ENCODE measurements at regions not wholly inside any gene's neighbourhood (a gene's known extent, or its start where the extent isn't known, plus 50 kb on each side); places are given as distances from the start of the nearest gene placed in this dataset.

DNA sequence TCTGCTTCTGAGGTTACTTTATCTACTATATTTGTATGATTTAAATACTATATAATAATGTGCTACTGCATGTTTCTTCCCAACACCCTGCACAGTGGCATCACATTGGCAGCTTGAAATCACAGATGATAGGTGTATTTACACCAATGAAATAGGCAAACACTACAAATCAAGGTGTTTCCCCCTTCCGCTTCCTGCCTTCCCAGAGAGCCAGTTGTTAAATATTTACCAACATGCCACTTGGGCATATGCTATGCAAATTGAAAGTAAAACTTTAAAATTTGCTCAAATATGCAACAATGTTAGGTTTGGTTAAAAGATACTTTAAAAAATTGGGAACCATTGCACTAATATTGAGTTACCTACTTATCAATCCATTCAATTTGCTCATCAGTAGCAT, 58.2 kb upstream of the SMARCA2 start:
- intact Hi-C loops (cut with DNase I; ENCODE audit: low total_unique reads) (no loop called here), in situ Hi-C loops (cut with MboI; ENCODE audit: low sequenced_read_pairs in 4 of 4) (no loop called here)
- Histone ChIP-seq H3K27me3 (no peaks in the 10 kb centered on the region), H3K36me3 (no peaks in the 10 kb centered on the region), H3K4me1 (no peaks in the 10 kb centered on the region), H3K9me3 (no peaks in the 10 kb centered on the region), H3K27ac (no peak overlapping the region), H3K4me3 (no peak overlapping the region)
- ATAC-seq, result no peak
- TF ChIP-seq POLR2A (IDR thresholded peaks at IDR 0.05), result no peak
- TF ChIP-seq, protein P1, sequence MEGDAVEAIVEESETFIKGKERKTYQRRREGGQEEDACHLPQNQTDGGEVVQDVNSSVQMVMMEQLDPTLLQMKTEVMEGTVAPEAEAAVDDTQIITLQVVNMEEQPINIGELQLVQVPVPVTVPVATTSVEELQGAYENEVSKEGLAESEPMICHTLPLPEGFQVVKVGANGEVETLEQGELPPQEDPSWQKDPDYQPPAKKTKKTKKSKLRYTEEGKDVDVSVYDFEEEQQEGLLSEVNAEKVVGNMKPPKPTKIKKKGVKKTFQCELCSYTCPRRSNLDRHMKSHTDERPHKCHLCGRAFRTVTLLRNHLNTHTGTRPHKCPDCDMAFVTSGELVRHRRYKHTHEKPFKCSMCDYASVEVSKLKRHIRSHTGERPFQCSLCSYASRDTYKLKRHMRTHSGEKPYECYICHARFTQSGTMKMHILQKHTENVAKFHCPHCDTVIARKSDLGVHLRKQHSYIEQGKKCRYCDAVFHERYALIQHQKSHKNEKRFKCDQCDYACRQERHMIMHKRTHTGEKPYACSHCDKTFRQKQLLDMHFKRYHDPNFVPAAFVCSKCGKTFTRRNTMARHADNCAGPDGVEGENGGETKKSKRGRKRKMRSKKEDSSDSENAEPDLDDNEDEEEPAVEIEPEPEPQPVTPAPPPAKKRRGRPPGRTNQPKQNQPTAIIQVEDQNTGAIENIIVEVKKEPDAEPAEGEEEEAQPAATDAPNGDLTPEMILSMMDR (IDR thresholded peaks at IDR 0.05 in 4 of 5, conservative IDR thresholded peaks at IDR 0.05 in 1 of 5), result no peak
- no peak for DNase-seq

DNA sequence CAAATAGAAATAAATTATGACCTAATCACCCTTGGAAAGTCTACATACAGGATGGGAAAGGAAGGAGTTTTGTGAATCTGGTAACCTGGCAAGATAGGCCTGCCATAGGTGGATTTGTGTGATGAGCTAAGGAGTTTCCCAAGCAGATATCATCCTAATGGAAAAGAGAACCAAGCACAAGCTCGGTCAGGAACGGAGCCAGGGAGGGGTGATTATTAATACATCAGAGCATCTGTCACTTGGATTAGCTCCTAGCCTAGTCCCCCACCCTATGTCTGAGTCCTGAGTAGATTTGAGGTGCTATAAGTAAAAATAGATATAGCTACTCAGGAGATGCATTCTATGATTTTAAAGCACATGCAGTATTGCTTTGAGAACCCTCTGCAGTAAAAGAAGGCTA, 57.3 kb upstream of the SMARCA2 start:
- intact Hi-C loops (cut with DNase I; ENCODE audit: low total_unique reads), result no loop called here
- no peaks in the 10 kb centered on the region for H3K36me3 ChIP-seq
- H3K4me1 ChIP-seq, result no peaks in the 10 kb centered on the region
- H3K9me3 ChIP-seq, result no peaks in the 10 kb centered on the region
- TF ChIP-seq, protein P1 (IDR thresholded peaks at IDR 0.05 in 4 of 5, conservative IDR thresholded peaks at IDR 0.05 in 1 of 5), result no peak
- no peak for TF ChIP-seq POLR2A (IDR thresholded peaks at IDR 0.05)
- H3K4me3 ChIP-seq, result no peak overlapping the region
- DNase-seq (no peak), ATAC-seq (no peak)
- no peaks in the 10 kb centered on the region for H3K27me3 ChIP-seq
- H3K27ac ChIP-seq, result no peak overlapping the region
- in situ Hi-C loops (cut with MboI; ENCODE audit: low sequenced_read_pairs in 4 of 4), result no loop called here

DNA sequence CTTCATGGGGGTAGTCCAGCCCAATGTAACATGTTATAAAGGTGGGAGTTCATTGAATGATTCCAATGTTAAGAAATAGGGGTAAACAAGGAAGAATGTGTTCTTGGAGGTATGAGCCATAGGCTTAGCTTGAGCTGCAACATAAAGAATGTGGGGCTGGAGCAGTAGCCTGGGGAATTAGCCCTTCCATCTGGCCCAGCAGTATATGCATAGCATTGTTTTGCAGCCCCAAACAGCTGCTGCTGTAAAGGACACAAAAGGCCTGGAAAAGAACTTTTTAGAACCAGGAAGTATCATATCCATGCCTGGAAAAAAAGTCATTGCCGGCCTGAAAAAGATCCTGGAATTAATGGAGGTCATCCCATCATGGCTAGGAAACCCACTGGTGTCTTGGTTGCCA, 55.8 kb upstream of the SMARCA2 start:
- no peaks in the 10 kb centered on the region for H3K9me3 ChIP-seq
- in situ Hi-C loops (cut with MboI; ENCODE audit: low sequenced_read_pairs in 4 of 4), result no loop called here

DNA sequence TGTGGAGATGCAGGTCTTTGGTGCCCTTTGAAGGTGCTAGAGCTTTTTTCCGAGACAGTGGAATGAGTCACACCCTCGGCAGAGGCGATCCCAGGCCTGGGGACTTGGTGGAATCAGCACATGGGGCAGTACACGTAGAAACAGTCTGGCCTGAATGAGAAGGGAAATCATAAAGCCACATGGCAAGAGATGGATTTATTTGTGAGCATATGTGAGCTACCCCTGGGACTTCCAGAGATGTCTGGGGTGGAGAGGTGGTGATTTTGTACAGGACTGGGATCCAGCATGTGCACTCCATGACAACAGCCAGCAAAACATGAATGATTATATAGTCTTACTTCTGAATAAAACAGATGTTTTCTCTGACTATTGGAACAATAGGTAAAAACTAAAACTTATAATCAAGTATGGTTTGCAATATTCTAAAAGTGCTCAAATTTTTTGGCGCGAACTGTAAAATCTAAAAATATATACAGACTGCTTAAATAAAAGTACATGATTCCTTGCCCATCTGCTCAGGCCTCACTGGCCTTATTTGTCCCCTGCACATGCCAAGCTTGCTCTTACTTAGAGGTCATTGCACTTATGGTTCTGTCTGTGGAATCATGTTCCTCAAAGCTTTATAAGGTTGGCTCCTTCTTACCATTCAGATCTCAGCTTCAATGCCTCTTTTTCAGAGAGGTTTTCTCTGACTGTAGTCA, 54.7 kb upstream of the SMARCA2 start:
- no peaks in the 10 kb centered on the region for H3K36me3 ChIP-seq
- in situ Hi-C loops (cut with MboI; ENCODE audit: low sequenced_read_pairs in 4 of 4) (no loop called here), intact Hi-C loops (cut with DNase I; ENCODE audit: low total_unique reads) (no loop called here)
- DNase-seq, result no peak
- no peak overlapping the region for H3K27ac ChIP-seq
- H3K4me3 ChIP-seq, result no peak overlapping the region
- H3K4me1 ChIP-seq, result no peaks in the 10 kb centered on the region
- TF ChIP-seq, protein P1 (IDR thresholded peaks at IDR 0.05 in 4 of 5, conservative IDR thresholded peaks at IDR 0.05 in 1 of 5), result no peak
- TF ChIP-seq POLR2A (IDR thresholded peaks at IDR 0.05), result no peak
- no peaks in the 10 kb centered on the region for H3K27me3 ChIP-seq
- H3K9me3 ChIP-seq, result no peaks in the 10 kb centered on the region
- no peak for ATAC-seq

More for the DNA sequence above, 55.8 kb upstream of the SMARCA2 start:
- intact Hi-C loops (cut with DNase I; ENCODE audit: low total_unique reads), result no loop called here
- H3K4me3 ChIP-seq, result no peak overlapping the region
- H3K4me1 ChIP-seq, result no peaks in the 10 kb centered on the region
- no peak overlapping the region for H3K27ac ChIP-seq
- TF ChIP-seq, protein P1 (IDR thresholded peaks at IDR 0.05 in 4 of 5, conservative IDR thresholded peaks at IDR 0.05 in 1 of 5), result no peak
- no peak for TF ChIP-seq POLR2A (IDR thresholded peaks at IDR 0.05)
- no peaks in the 10 kb centered on the region for H3K36me3 ChIP-seq
- ATAC-seq (no peak), DNase-seq (no peak)
- no peaks in the 10 kb centered on the region for H3K27me3 ChIP-seq

DNA sequence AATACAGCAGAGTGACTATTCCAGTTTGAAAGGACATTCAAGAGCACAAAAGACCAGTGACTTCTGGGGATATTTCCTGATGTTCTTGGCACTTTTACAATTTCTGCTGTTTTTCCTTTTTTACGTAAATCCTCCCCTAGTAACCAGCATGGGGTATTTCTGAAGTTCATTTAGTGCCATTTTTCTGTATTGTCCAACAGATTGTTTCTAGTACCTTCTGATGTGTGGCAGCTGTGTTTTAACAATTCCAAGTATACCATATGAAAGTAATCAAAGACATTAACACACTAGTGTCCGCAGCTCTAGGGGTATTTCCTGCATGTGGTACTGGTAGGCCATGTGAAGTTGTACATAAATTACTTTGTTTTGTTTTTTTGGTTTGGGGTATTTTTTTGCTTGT, 53.0 kb upstream of the SMARCA2 start:
- Histone ChIP-seq H3K27ac (no peak overlapping the region), H3K9me3 (no peaks in the 10 kb centered on the region), H3K27me3 (no peaks in the 10 kb centered on the region), H3K4me1 (no peaks in the 10 kb centered on the region), H3K36me3 (no peaks in the 10 kb centered on the region), H3K4me3 (no peak overlapping the region)
- DNase-seq (no peak), ATAC-seq (no peak)
- intact Hi-C loops (cut with DNase I; ENCODE audit: low total_unique reads), result no loop called here
- in situ Hi-C loops (cut with MboI; ENCODE audit: low sequenced_read_pairs in 4 of 4), result no loop called here
- TF ChIP-seq, protein P1 (IDR thresholded peaks at IDR 0.05 in 4 of 5, conservative IDR thresholded peaks at IDR 0.05 in 1 of 5), result no peak
- TF ChIP-seq POLR2A (IDR thresholded peaks at IDR 0.05), result no peak
